PC-9 (cell line): ENCODE measurements at regions not wholly inside any gene's neighbourhood (a gene's known extent, or its start where the extent isn't known, plus 50 kb on each side); places are given as distances from the start of the nearest gene placed in this dataset.
"Not testable (repeated sequence)": the region's sequence is repeated elsewhere in the genome, so short reads cannot be mapped to it uniquely, and the experiment has no call there.

Source experiments
- BruUV-seq: library from RNA; stranded (reverse); fragments of 400-500 nt; replicated peaks from 2 replicates; lab custom pipeline; 2021; lab: Mats Ljungman, UMichigan
- CTCF ChIA-PET: fragments of 300-600 bp; sonication (Branson Sonifier 250); formaldehyde crosslinking; loops from one replicate; lab custom pipeline; 2022; ENCODE audit warnings: antibody characterized with exemption; lab: Charles Lee
- POLR2A ChIA-PET: fragments of 300-600 bp; sonication (Branson Sonifier 250); formaldehyde crosslinking; loops from one replicate; lab custom pipeline; 2022; ENCODE audit warnings: antibody characterized with exemption; ENCODE audit not compliant: unreplicated experiment; lab: Charles Lee
- DNase-seq, 2 experiments: peaks; one replicate each; pipeline versions ENCODE4 v3.0.0 to v3.0.0-alpha.2; 2015 to 2022; ENCODE audit warnings: mixed read lengths in 1 of 2
- H2AFZ ChIP-seq: fragments of 200-600 bp; sonication (generic); 2 replicates; pipeline ENCODE4 v1.8.1; 2017; ENCODE audit warnings: antibody characterized with exemption
- H3F3A ChIP-seq: fragments of 200-600 bp; sonication (generic); 2 replicates; pipeline ENCODE4 v1.8.1; 2017; ENCODE audit warnings: antibody characterized with exemption, mild to moderate bottlenecking, low read depth; ENCODE audit not compliant: insufficient read depth
- H3K27ac ChIP-seq: fragments of 200-600 bp; sonication (generic); 2 replicates; pipeline ENCODE4 v1.6.1; 2016; ENCODE audit warnings: mixed run types
- H3K27me3 ChIP-seq: fragments of 200-600 bp; sonication (generic); 2 replicates; pipeline ENCODE4 v1.6.1; 2016; ENCODE audit warnings: low read depth, mixed run types; ENCODE audit not compliant: insufficient read depth
- H3K36me3 ChIP-seq: fragments of 200-600 bp; sonication (generic); 2 replicates; pipeline ENCODE4 v1.6.1; 2016; ENCODE audit warnings: low read depth, mixed run types
- H3K4me1 ChIP-seq: fragments of 200-600 bp; sonication (generic); replicated peaks from 2 replicates; pipeline ENCODE4 v1.6.1; 2016; ENCODE audit warnings: mixed run types; ENCODE audit not compliant: insufficient read depth
- H3K4me2 ChIP-seq: fragments of 200-600 bp; sonication (generic); 2 replicates; pipeline ENCODE4 v1.6.1; 2017; ENCODE audit warnings: mixed run types
- H3K4me3 ChIP-seq: fragments of 200-600 bp; sonication (generic); 2 replicates; pipeline ENCODE4 v1.6.1; 2016; ENCODE audit warnings: mixed run types
- H3K79me2 ChIP-seq: fragments of 200-600 bp; sonication (generic); 2 replicates; pipeline ENCODE4 v1.6.1; 2017; ENCODE audit warnings: low read depth, mixed run types
- H3K9me2 ChIP-seq: fragments of 200-600 bp; sonication (generic); 2 replicates; pipeline ENCODE4 v1.8.1; 2017; ENCODE audit warnings: mild to moderate bottlenecking; ENCODE audit not compliant: insufficient read depth
- H3K9me3 ChIP-seq: fragments of 200-600 bp; sonication (generic); 2 replicates; pipeline ENCODE4 v1.8.1; 2016; ENCODE audit warnings: low read depth; ENCODE audit not compliant: insufficient read depth
- H4K20me1 ChIP-seq: fragments of 200-600 bp; sonication (generic); 2 replicates; pipeline ENCODE4 v1.8.1; 2017; ENCODE audit not compliant: insufficient read depth
- CTCF ChIP-seq: fragments of 200-600 bp; sonication (generic); conservative IDR thresholded peaks from 2 replicates; pipeline ENCODE4 v1.6.1; 2017; ENCODE audit warnings: mixed run types, antibody characterized with exemption, mild to moderate bottlenecking, moderate library complexity
- EZH2 ChIP-seq: fragments of 200-600 bp; sonication (generic); IDR thresholded peaks from 2 replicates; pipeline ENCODE4 v1.8.0; 2017; ENCODE audit warnings: antibody characterized with exemption, low read depth
- intact Hi-C: fragments of 100-400 bp; cut with micrococcal nuclease; formaldehyde crosslinking; loops from one replicate; pipeline ENCODE4 v1.10.0; 2022; ENCODE audit not compliant: unreplicated experiment

GRCh38 chr3:137191951-137192350, 234.2 kb downstream of the IL20RB start:
- Histone ChIP-seq H3K27ac (no peak overlapping the region), H3K4me3 (no peak overlapping the region), H3K4me2 (no peak overlapping the region), H3K79me2 (no peaks in the 10 kb centered on the region), H4K20me1 (no peaks in the 10 kb centered on the region), H3K9me2 (no peaks in the 10 kb centered on the region), H3F3A (no peaks in the 10 kb centered on the region), H3K4me1 (no peaks in the 10 kb centered on the region), H3K9me3 (no peaks in the 10 kb centered on the region), H3K36me3 (no peaks in the 10 kb centered on the region), H2AFZ (no peak overlapping the region), H3K27me3 (0 out of 2 replicates have a peak, but pooled peaks cover 4% of the 10 kb centered on the region)
- intact Hi-C loops = no loop called here
- POLR2A ChIA-PET = interaction anchor here (0.6 kb wide), 1 partner anchor 1912 kb away, joined by 4 read pairs; no protein-coding TSS in a partner anchor
- CTCF ChIA-PET = no interaction called here
- TF ChIP-seq EZH2 = no peak
- no peak for TF ChIP-seq CTCF
- no peak for DNase-seq
- no TSS peak for BruUV-seq

- H3F3A ChIP-seq = no peaks in the 10 kb centered on the region
- H3K9me3 ChIP-seq = no peaks in the 10 kb centered on the region
- ChIA-PET CTCF (no interaction called here), POLR2A (no interaction called here)
- no peaks in the 10 kb centered on the region for H3K9me2 ChIP-seq
- no peak overlapping the region for H3K27ac ChIP-seq
- no peak overlapping the region for H2AFZ ChIP-seq
- no peak for TF ChIP-seq CTCF
- TF ChIP-seq EZH2 = no peak
- no peaks in the 10 kb centered on the region for H3K79me2 ChIP-seq
- 0 out of 2 replicates have a peak, but pooled peaks cover 5% of the 10 kb centered on the region for H3K27me3 ChIP-seq
- no peak overlapping the region for H3K4me2 ChIP-seq
- no peak for DNase-seq
- H3K36me3 ChIP-seq = no peaks in the 10 kb centered on the region
- no peaks in the 10 kb centered on the region for H4K20me1 ChIP-seq
- no peak overlapping the region for H3K4me3 ChIP-seq
- intact Hi-C loops = no loop called here
- no TSS peak for BruUV-seq
- H3K4me1 ChIP-seq = no peaks in the 10 kb centered on the region
Observed at GRCh38 chr3:137194301-137194700, 236.5 kb downstream of the IL20RB start.

GRCh38 chr3:137198374-137198773, 240.6 kb downstream of the IL20RB start:
- H3K36me3 ChIP-seq, H3K9me3 ChIP-seq, H4K20me1 ChIP-seq, H2AFZ ChIP-seq, intact Hi-C loops, H3K27me3 ChIP-seq, BruUV-seq, H3K27ac ChIP-seq, POLR2A ChIA-PET, H3K79me2 ChIP-seq, H3K4me1 ChIP-seq, H3K9me2 ChIP-seq, H3F3A ChIP-seq, CTCF ChIA-PET, H3K4me3 ChIP-seq, H3K4me2 ChIP-seq, DNase-seq: not testable (repeated sequence)

- no peaks in the 10 kb centered on the region for H3K9me2 ChIP-seq
- H3K4me2 ChIP-seq = no peak overlapping the region
- no peaks in the 10 kb centered on the region for H3K4me1 ChIP-seq
- no peak overlapping the region for H2AFZ ChIP-seq
- CTCF ChIA-PET = no interaction called here
- H3K79me2 ChIP-seq = no peaks in the 10 kb centered on the region
- POLR2A ChIA-PET = no interaction called here
- H4K20me1 ChIP-seq = no peaks in the 10 kb centered on the region
- no peak overlapping the region for H3K27ac ChIP-seq
- BruUV-seq = no TSS peak
- intact Hi-C loops = no loop called here
- peaks cover 6% of the 10 kb centered on the region; the same call in 1 of the 2 replicates for H3K27me3 ChIP-seq
- TF ChIP-seq CTCF = no peak
- TF ChIP-seq EZH2 = no peak
- no peak for DNase-seq
- no peak overlapping the region for H3K4me3 ChIP-seq
- no peaks in the 10 kb centered on the region for H3F3A ChIP-seq
- no peaks in the 10 kb centered on the region for H3K9me3 ChIP-seq
- H3K36me3 ChIP-seq = no peaks in the 10 kb centered on the region
Observed at GRCh38 chr3:137199678-137200077, 241.9 kb downstream of the IL20RB start.
